ENCODE measurements at regions not wholly inside any gene's neighbourhood (a gene's known extent, or its start where the extent isn't known, plus 50 kb on each side); places are given as distances from the start of the nearest gene placed in this dataset.

DNA sequence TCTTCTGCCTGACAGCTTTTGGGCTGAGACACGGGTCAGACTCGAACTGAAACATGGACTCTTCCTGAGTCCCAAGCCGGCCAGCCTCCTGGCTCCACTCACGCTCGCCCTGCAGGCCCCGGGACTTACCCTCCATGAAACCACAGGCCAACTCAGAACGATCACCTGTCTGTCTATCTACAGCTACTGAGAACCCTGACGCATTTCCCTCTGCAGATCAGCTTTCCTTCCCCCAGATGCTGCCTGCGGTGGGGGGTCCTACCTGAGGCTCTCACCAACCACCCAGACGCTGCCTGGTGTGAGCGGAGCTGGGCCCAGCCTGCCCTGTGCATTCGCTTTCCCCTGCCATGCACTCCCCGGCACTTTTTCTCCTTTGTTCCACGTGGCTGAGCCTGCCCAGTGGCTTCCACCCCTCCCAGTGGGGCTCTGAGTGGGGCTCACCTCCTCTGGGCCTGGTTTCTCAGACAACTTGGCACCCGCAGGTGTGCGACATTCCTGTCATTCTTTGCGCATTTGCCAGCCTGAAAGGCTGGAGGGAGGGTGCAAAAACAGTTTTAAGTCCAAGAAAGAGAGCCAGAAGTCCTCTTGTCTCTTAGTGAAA, 60.2 kb downstream of the PLXNA1 start:
- no peaks in the 10 kb centered on the region for H3K4me1 ChIP-seq (ENCODE audit: control insufficient read depth, extremely low read depth, insufficient read depth, low read length)
- H3K4me2 ChIP-seq (ENCODE audit: insufficient read depth, low read length): no peak overlapping the region
- CTCF ChIA-PET: no interaction called here
- no peak for TF ChIP-seq EZH2 (IDR thresholded peaks at IDR 0.05; ENCODE audit: borderline replicate concordance, low read depth, low read length, severe bottlenecking)
- TF ChIP-seq POLR2A (IDR thresholded peaks at IDR 0.05; ENCODE audit: low read depth, low read length): no peak
- TF ChIP-seq GATA2 (IDR thresholded peaks at IDR 0.05; ENCODE audit: insufficient read depth, insufficient read length, low read depth, low read length): no peak
- TF ChIP-seq, protein P1, sequence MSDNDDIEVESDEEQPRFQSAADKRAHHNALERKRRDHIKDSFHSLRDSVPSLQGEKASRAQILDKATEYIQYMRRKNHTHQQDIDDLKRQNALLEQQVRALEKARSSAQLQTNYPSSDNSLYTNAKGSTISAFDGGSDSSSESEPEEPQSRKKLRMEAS (IDR thresholded peaks at IDR 0.05; ENCODE audit: insufficient read depth, insufficient read length): no peak
- no peak for TF ChIP-seq FOS (IDR thresholded peaks at IDR 0.05; ENCODE audit: borderline replicate concordance, insufficient read depth, low read length)
- H2AFZ ChIP-seq (ENCODE audit: low read depth, low read length): no peak overlapping the region
- H3K36me3 ChIP-seq (ENCODE audit: control insufficient read depth in 2 of 2, extremely low read depth in 1 of 2, insufficient read depth in 2 of 2, low read length in 2 of 2): no peaks in the 10 kb centered on the region
- no peaks in the 10 kb centered on the region for H3K79me2 ChIP-seq (ENCODE audit: control insufficient read depth, insufficient read depth, low read length)
- FAIRE-seq (no peak), DNase-seq (ENCODE audit: low read depth, low spot score) (no peak)
- no peaks in the 10 kb centered on the region for H3K9me1 ChIP-seq (replicated peaks; ENCODE audit: control insufficient read depth, extremely low read depth, insufficient read depth, low read length)
- no peaks in the 10 kb centered on the region for H4K20me1 ChIP-seq (replicated peaks; ENCODE audit: control insufficient read depth, extremely low read depth, insufficient read depth, low read length)
- H3K4me3 ChIP-seq (replicated peaks in 1 of 3; ENCODE audit: insufficient read depth in 1 of 3, low read depth in 1 of 3, low read length in 3 of 3): no peak overlapping the region
- intact Hi-C loops (cut with micrococcal nuclease): no loop called here
- no peaks in the 10 kb centered on the region for H3K9me3 ChIP-seq (replicated peaks; ENCODE audit: control insufficient read depth, insufficient read depth, low read length)
- no peak overlapping the region for H3K27ac ChIP-seq (ENCODE audit: insufficient read depth, low read depth, low read length)
- POLR2A ChIA-PET: no interaction called here
- no peak overlapping the region for H3K9ac ChIP-seq (replicated peaks; ENCODE audit: extremely low read depth, insufficient read depth, low read length)
- BruUV-seq (replicated peaks): no TSS peak
- dilution Hi-C loops (cut with MboI; ENCODE audit: extremely low pct_ligation_motif_present, low sequenced_read_pairs): no loop called here
- no peaks in the 10 kb centered on the region for H3K27me3 ChIP-seq (ENCODE audit: control insufficient read depth in 2 of 2, insufficient read depth in 2 of 2, low read length in 2 of 2)

DNA sequence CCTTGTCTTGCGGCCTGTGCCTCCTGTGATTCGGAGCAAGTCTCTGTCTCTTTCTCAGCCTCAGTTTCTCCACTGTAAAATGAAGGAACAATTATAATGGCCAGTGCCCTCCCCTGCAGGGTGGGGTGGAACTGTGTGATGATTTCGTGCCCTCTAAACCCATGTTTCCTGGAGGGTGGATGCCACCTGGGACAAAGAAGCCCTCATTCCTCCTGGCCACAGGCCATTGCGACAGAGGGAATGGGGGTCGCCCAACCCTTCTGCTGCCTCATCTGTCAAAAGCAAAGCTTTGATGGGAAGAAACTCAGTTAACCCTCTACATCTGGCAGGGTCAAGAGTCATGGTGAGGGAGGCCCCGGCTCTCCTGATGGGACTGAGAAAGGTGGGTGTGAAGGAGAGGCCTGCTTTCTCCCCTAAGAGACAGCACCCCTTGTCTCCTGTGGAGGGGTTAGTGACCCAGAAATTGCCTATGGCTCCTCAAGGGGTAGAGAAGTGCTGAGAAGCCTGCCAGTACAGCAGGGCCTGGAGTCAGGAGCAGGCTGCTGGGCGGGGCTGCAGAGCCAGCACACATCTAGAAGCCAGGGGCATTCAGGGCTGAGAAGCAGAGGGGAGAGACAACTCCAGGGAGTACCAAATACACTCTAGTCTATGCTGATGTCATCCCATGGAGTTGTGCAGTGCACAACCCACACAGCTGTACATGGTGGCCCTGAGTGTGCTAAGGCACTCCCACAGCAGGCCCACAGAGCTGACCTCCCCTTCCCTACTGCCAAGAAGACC, 61.0 kb downstream of the PLXNA1 start:
- CTCF ChIA-PET: no interaction called here
- no TSS peak for BruUV-seq (replicated peaks)
- H3K4me2 ChIP-seq (ENCODE audit: insufficient read depth, low read length): no peak overlapping the region
- TF ChIP-seq, protein P2, sequence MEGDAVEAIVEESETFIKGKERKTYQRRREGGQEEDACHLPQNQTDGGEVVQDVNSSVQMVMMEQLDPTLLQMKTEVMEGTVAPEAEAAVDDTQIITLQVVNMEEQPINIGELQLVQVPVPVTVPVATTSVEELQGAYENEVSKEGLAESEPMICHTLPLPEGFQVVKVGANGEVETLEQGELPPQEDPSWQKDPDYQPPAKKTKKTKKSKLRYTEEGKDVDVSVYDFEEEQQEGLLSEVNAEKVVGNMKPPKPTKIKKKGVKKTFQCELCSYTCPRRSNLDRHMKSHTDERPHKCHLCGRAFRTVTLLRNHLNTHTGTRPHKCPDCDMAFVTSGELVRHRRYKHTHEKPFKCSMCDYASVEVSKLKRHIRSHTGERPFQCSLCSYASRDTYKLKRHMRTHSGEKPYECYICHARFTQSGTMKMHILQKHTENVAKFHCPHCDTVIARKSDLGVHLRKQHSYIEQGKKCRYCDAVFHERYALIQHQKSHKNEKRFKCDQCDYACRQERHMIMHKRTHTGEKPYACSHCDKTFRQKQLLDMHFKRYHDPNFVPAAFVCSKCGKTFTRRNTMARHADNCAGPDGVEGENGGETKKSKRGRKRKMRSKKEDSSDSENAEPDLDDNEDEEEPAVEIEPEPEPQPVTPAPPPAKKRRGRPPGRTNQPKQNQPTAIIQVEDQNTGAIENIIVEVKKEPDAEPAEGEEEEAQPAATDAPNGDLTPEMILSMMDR (IDR thresholded peaks at IDR 0.05; ENCODE audit: extremely low read depth in 1 of 2, insufficient read depth in 1 of 2, low read depth in 1 of 2, low read length in 2 of 2): no peak
- TF ChIP-seq FOS (IDR thresholded peaks at IDR 0.05; ENCODE audit: borderline replicate concordance, insufficient read depth, low read length) (no peak), POLR2AphosphoS5 (IDR thresholded peaks at IDR 0.05; ENCODE audit: insufficient read depth, low read depth, low read length) (no peak), EZH2 (IDR thresholded peaks at IDR 0.05; ENCODE audit: borderline replicate concordance, low read depth, low read length, severe bottlenecking) (no peak), POLR2A (IDR thresholded peaks at IDR 0.05; ENCODE audit: low read depth, low read length) (no peak), MYC (IDR thresholded peaks at IDR 0.05; ENCODE audit: low read depth, low read length) (no peak), GATA2 (IDR thresholded peaks at IDR 0.05; ENCODE audit: insufficient read depth, insufficient read length, low read depth, low read length) (no peak), JUN (IDR thresholded peaks at IDR 0.05; ENCODE audit: borderline replicate concordance, insufficient read depth, insufficient read length, low read depth) (no peak)
- TF ChIP-seq, protein P1 (IDR thresholded peaks at IDR 0.05; ENCODE audit: insufficient read depth, insufficient read length): no peak
- no peak overlapping the region for H3K4me3 ChIP-seq (replicated peaks in 1 of 3; ENCODE audit: insufficient read depth in 1 of 3, low read depth in 1 of 3, low read length in 3 of 3)
- H2AFZ ChIP-seq (ENCODE audit: low read depth, low read length): no peak overlapping the region
- intact Hi-C loops (cut with micrococcal nuclease): no loop called here
- no peaks in the 10 kb centered on the region for H4K20me1 ChIP-seq (replicated peaks; ENCODE audit: control insufficient read depth, extremely low read depth, insufficient read depth, low read length)
- no peaks in the 10 kb centered on the region for H3K9me3 ChIP-seq (replicated peaks; ENCODE audit: control insufficient read depth, insufficient read depth, low read length)
- no peak for DNase-seq (ENCODE audit: low read depth, low spot score)
- no peak for FAIRE-seq
- H3K9ac ChIP-seq (replicated peaks; ENCODE audit: extremely low read depth, insufficient read depth, low read length): no peak overlapping the region
- H3K9me1 ChIP-seq (replicated peaks; ENCODE audit: control insufficient read depth, extremely low read depth, insufficient read depth, low read length): no peaks in the 10 kb centered on the region
- H3K4me1 ChIP-seq (ENCODE audit: control insufficient read depth, extremely low read depth, insufficient read depth, low read length): no peaks in the 10 kb centered on the region
- dilution Hi-C loops (cut with MboI; ENCODE audit: extremely low pct_ligation_motif_present, low sequenced_read_pairs): no loop called here
- no peaks in the 10 kb centered on the region for H3K36me3 ChIP-seq (ENCODE audit: control insufficient read depth in 2 of 2, extremely low read depth in 1 of 2, insufficient read depth in 2 of 2, low read length in 2 of 2)
- H3K27ac ChIP-seq (ENCODE audit: insufficient read depth, low read depth, low read length): no peak overlapping the region
- POLR2A ChIA-PET: no interaction called here
- H3K27me3 ChIP-seq (ENCODE audit: control insufficient read depth in 2 of 2, insufficient read depth in 2 of 2, low read length in 2 of 2): no peaks in the 10 kb centered on the region
- H3K79me2 ChIP-seq (ENCODE audit: control insufficient read depth, insufficient read depth, low read length): no peaks in the 10 kb centered on the region
